Gastrocnemius medialis (tissue), 4 donors: ENCODE measurements at regions not wholly inside any gene's neighbourhood (a gene's known extent, or its start where the extent isn't known, plus 50 kb on each side); places are given as distances from the start of the nearest gene placed in this dataset.
"Not testable (repeated sequence)": the region's sequence is repeated elsewhere in the genome, so short reads cannot be mapped to it uniquely, and the experiment has no call there.

ENCODE experiments used
- ATAC-seq, 2 donors: fragments of 150-250 bp; one replicate each; pipeline ENCODE4 v1.9.1; 2016
- DNase-seq, 2 donors: peaks; one replicate each; pipeline ENCODE4 v3.0.0-alpha.2; 2019
- H3K27ac ChIP-seq, 4 donors: fragments of 200-600 bp; sonication (generic); 1 replicate in 1 of 4; 2 replicates in 3 of 4; pipeline ENCODE4 v1.5.1; 2016 to 2018; ENCODE audit warnings: mild to moderate bottlenecking in 2 of 4, moderate library complexity in 1 of 4
- H3K27me3 ChIP-seq, 3 donors: fragments of 200-600 bp; sonication (generic) in 2 of 3; 1 replicate in 1 of 3; 2 replicates in 2 of 3; pipeline versions ENCODE4 v1.5.1 to v1.6.0; 2016 to 2019; ENCODE audit warnings: mild to moderate bottlenecking in 1 of 3, moderate library complexity in 1 of 3
- H3K36me3 ChIP-seq, 2 donors: fragments of 200-600 bp; sonication (generic) in 1 of 2; one replicate each; pipeline ENCODE4 v1.5.1; 2017 to 2018
- H3K4me1 ChIP-seq, 2 donors: fragments of 200-600 bp; sonication (generic) in 1 of 2; one replicate each; pipeline ENCODE4 v1.5.1; 2016 to 2017; ENCODE audit warnings: mild to moderate bottlenecking in 2 of 2
- H3K4me3 ChIP-seq, 4 donors: fragments of 200-600 bp; sonication (generic) in 3 of 4; 1 replicate in 1 of 4; 2 replicates in 3 of 4; pipeline ENCODE4 v1.5.1; 2016 to 2019; ENCODE audit warnings: mild to moderate bottlenecking in 2 of 4
- H3K9me3 ChIP-seq, 3 donors: fragments of 200-600 bp; sonication (generic) in 2 of 3; 1 replicate in 1 of 3; 2 replicates in 2 of 3; pipeline ENCODE4 v1.5.1; 2016 to 2019
- POLR2A ChIP-seq, 2 donors: fragments of 450-650 bp; IDR thresholded peaks; one replicate each; pipeline ENCODE4 v1.6.1; 2017; ENCODE audit warnings: antibody characterized with exemption in 2 of 2, mild to moderate bottlenecking in 2 of 2, moderate library complexity in 2 of 2
- in situ Hi-C, 4 donors: fragments of 200-750 bp; cut with MboI; loops; one replicate each; pipeline versions ENCODE4 v1.15.0 to v1.8.0; 2017; ENCODE audit warnings: low sequenced_read_pairs in 4 of 4
- intact Hi-C: fragments of 100-400 bp; cut with DNase I; formaldehyde crosslinking; loops from one replicate; pipeline ENCODE4 v1.15.1; 2023; ENCODE audit warnings: low total_unique reads
- TF ChIP-seq, protein P1 (sequence below), 5 experiments: fragments of 450-650 bp in 3 of 5; fragments of 200-600 bp in 2 of 5; sonication (generic) in 2 of 5; IDR thresholded peaks in 4 of 5; conservative IDR thresholded peaks in 1 of 5; 1 replicate in 4 of 5; 2 replicates in 1 of 5; pipeline ENCODE4 v1.5.1; 2016 to 2019; ENCODE audit warnings: antibody characterized with exemption in 5 of 5, mild to moderate bottlenecking in 3 of 5, moderate library complexity in 3 of 5

DNA sequence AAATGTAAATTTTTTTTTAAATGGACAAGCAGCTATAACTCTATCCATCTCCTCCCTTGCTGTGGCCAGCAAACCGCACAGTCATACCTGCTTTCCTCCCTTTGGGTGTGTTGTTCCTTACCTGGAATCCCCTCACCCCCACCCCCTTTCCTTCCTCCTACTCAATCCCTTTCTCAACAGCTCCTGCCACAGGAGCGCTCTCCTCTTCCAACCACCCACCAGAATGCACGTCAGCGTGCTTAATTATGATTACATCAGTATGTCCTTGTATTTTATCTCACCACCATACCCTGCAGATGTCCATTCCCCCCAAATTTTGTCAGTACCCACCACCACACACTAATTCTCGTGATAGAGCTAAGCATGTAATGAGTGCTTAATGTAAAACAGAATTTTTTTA, 60.9 kb upstream of the LMO2 start:
- no peaks in the 10 kb centered on the region for H3K27me3 ChIP-seq
- in situ Hi-C loops, result no loop called here
- H3K27ac ChIP-seq, result no peak overlapping the region
- H3K4me3 ChIP-seq, result no peak overlapping the region
- ATAC-seq (no peak), DNase-seq (no peak)
- intact Hi-C loops, result no loop called here
- H3K36me3 ChIP-seq, result no peaks in the 10 kb centered on the region
- TF ChIP-seq, protein P1, sequence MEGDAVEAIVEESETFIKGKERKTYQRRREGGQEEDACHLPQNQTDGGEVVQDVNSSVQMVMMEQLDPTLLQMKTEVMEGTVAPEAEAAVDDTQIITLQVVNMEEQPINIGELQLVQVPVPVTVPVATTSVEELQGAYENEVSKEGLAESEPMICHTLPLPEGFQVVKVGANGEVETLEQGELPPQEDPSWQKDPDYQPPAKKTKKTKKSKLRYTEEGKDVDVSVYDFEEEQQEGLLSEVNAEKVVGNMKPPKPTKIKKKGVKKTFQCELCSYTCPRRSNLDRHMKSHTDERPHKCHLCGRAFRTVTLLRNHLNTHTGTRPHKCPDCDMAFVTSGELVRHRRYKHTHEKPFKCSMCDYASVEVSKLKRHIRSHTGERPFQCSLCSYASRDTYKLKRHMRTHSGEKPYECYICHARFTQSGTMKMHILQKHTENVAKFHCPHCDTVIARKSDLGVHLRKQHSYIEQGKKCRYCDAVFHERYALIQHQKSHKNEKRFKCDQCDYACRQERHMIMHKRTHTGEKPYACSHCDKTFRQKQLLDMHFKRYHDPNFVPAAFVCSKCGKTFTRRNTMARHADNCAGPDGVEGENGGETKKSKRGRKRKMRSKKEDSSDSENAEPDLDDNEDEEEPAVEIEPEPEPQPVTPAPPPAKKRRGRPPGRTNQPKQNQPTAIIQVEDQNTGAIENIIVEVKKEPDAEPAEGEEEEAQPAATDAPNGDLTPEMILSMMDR (IDR thresholded peaks at IDR 0.05 in 4 of 5, conservative IDR thresholded peaks at IDR 0.05 in 1 of 5), result no peak
- TF ChIP-seq POLR2A (IDR thresholded peaks at IDR 0.05), result no peak
- no peaks in the 10 kb centered on the region for H3K4me1 ChIP-seq
- H3K9me3 ChIP-seq, result no peaks in the 10 kb centered on the region

DNA sequence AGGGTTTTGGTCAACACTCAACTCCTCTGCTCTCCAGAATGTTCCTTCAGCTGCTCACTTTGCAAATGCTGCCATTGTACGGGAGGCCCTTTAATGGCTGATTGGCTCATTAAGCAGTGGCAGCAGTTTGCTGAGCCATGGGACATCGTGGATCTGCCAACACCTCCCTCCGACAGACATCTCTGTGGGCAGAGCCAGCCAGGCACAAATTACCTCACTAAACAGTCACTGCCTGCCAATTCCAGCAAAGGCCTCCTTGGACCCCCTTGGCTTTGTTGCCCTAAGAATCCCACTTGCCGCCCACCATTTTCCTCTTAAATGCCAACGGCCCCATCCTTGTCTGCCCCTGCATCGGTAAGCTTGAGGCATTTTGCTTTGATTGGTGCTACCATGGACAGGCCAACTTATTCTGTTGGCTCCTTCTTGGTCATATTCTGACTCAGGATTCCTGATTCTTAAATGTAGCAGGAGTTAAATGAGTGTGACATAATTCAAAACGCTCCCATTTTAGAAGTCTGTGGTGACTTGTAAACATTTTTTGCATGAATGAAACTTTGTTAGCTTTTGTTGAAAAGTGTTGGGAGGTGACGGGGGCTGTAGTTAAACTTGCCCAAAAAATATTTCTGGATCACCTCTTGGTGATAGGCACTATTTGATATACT, 57.5 kb upstream of the LMO2 start:
- Histone ChIP-seq H3K36me3 (no peaks in the 10 kb centered on the region), H3K27me3 (no peaks in the 10 kb centered on the region)
- in situ Hi-C loops, result no loop called here

DNA sequence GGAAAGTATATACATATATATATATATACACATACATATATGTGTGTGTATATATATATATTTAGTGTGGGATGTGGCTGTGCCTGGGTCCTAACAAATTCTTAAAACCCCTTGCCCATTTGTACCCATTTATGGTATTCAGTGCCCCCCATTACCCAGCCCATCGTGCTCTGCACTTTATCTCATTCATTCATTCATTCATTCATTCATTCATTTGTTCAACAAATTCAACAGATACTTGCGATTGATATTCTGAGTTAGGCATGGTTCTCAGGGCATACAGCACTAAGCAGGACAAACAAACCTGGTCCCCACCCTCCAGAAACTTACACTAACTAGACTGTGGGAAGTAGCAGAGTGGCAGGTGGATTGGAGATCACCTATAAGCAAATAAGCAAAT, 56.6 kb upstream of the LMO2 start:
- intact Hi-C loops (no loop called here), in situ Hi-C loops (no loop called here)
- Histone ChIP-seq H3K4me3 (no peak overlapping the region), H3K9me3 (no peaks in the 10 kb centered on the region), H3K27me3 (no peaks in the 10 kb centered on the region), H3K4me1 (no peaks in the 10 kb centered on the region), H3K36me3 (no peaks in the 10 kb centered on the region), H3K27ac (no peak overlapping the region)
- ATAC-seq (no peak), DNase-seq (no peak)
- no peak for TF ChIP-seq POLR2A (IDR thresholded peaks at IDR 0.05)
- TF ChIP-seq, protein P1 (IDR thresholded peaks at IDR 0.05 in 4 of 5, conservative IDR thresholded peaks at IDR 0.05 in 1 of 5), result no peak

More for the DNA sequence above, 57.5 kb upstream of the LMO2 start:
- TF ChIP-seq POLR2A (IDR thresholded peaks at IDR 0.05), result no peak
- TF ChIP-seq, protein P1 (IDR thresholded peaks at IDR 0.05 in 4 of 5, conservative IDR thresholded peaks at IDR 0.05 in 1 of 5), result no peak
- no peaks in the 10 kb centered on the region for H3K9me3 ChIP-seq
- H3K4me1 ChIP-seq, result no peaks in the 10 kb centered on the region
- DNase-seq, result no peak
- intact Hi-C loops, result no loop called here
- no peak overlapping the region for H3K27ac ChIP-seq
- H3K4me3 ChIP-seq, result no peak overlapping the region
- no peak for ATAC-seq

DNA sequence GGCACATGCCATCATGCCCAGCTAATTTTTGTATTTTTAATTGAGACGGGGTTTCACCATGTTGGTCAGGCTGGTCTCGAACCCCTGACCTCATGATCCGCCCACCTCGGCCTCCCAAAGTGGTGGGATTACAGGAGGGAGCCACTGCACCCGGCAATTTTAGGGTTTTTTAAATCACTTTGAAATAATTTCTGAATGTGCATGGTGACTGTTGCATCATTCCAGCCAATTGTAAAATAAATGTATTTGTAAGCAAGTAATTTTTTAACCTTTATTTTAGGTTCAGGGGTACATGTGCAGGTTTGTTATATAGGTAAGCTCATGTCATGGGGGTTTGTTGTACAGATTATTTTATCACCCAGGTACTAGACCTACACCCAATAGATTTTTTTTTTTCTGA, 56.0 kb upstream of the LMO2 start:
- ATAC-seq, DNase-seq, intact Hi-C loops, H3K4me1 ChIP-seq, H3K27me3 ChIP-seq, H3K9me3 ChIP-seq, H3K4me3 ChIP-seq, in situ Hi-C loops, H3K27ac ChIP-seq, H3K36me3 ChIP-seq: not testable (repeated sequence)

DNA sequence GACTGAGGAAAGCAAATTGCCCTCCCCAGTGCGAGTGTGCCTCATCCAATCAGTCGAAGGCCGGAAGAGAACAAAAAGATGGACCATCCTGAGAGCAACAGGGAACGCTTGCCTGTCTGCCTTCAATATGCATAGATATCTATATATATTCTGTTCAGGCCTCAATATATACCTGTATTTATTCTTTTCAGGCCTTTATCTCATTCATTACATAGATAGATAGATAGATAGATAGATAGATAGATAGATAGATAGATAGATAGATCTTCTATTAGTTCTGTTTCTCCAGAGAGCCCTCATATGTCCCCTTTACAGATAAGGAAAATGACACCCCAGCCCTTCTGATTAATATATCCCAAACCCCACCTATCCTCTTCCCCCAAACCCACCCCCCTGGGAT, 55.1 kb upstream of the LMO2 start:
- ATAC-seq (no peak), DNase-seq (no peak)
- intact Hi-C loops (no loop called here), in situ Hi-C loops (no loop called here)
- TF ChIP-seq, protein P1 (IDR thresholded peaks at IDR 0.05 in 4 of 5, conservative IDR thresholded peaks at IDR 0.05 in 1 of 5), result no peak
- no peaks in the 10 kb centered on the region for H3K27me3 ChIP-seq
- no peak overlapping the region for H3K4me3 ChIP-seq
- H3K4me1 ChIP-seq, result peaks cover 0 to 6% of the 10 kb centered on the region in 2 donors
- H3K27ac ChIP-seq, result no peak overlapping the region
- H3K9me3 ChIP-seq, result no peaks in the 10 kb centered on the region
- no peaks in the 10 kb centered on the region for H3K36me3 ChIP-seq
